ENCODE measurements at regions not wholly inside any gene's neighbourhood (a gene's known extent, or its start where the extent isn't known, plus 50 kb on each side); places are given as distances from the start of the nearest gene placed in this dataset.

- no peak overlapping the region for H3K27ac ChIP-seq (ENCODE audit: low read depth, low read length)
Observed at GRCh38 chr4:3856604-3857204, 90.5 kb downstream of the ADRA2C start.

GRCh38 chr4:3857269-3857926 lies 91.2 kb downstream of the ADRA2C start:
- 87% methylated on average over 9 of the region's 9 CpGs for WGBS
- Histone ChIP-seq H3K4me3 (ENCODE audit: low read length) (no peak overlapping the region), H3K9me3 (ENCODE audit: insufficient read depth, low read depth, low read length) (no peaks in the 10 kb centered on the region), H3K4me1 (ENCODE audit: insufficient read depth, low read length) (peaks cover 7% of the 10 kb centered on the region), H3K27me3 (ENCODE audit: insufficient read depth, low read length) (no peaks in the 10 kb centered on the region; the same call in 1 of the 2 replicates), H3K9ac (ENCODE audit: low read depth, low read length) (no peak overlapping the region), H3K36me3 (ENCODE audit: insufficient read depth, low read length) (no peaks in the 10 kb centered on the region), H3K27ac (ENCODE audit: low read depth, low read length) (no peak overlapping the region)

More at GRCh38 chr4:3856604-3857204, 90.5 kb downstream of the ADRA2C start:
- 84% methylated on average over 8 of the region's 8 CpGs for WGBS
- Histone ChIP-seq H3K27me3 (ENCODE audit: insufficient read depth, low read length) (no peaks in the 10 kb centered on the region; the same call in 1 of the 2 replicates), H3K9me3 (ENCODE audit: insufficient read depth, low read depth, low read length) (no peaks in the 10 kb centered on the region), H3K9ac (ENCODE audit: low read depth, low read length) (no peak overlapping the region), H3K36me3 (ENCODE audit: insufficient read depth, low read length) (no peaks in the 10 kb centered on the region), H3K4me3 (ENCODE audit: low read length) (no peak overlapping the region), H3K4me1 (ENCODE audit: insufficient read depth, low read length) (peaks cover 4% of the 10 kb centered on the region; the same call in 1 of the 2 replicates)

- H3K9me3 ChIP-seq (ENCODE audit: insufficient read depth, low read depth, low read length) = no peaks in the 10 kb centered on the region
- no peaks in the 10 kb centered on the region; the same call in 1 of the 2 replicates for H3K27me3 ChIP-seq (ENCODE audit: insufficient read depth, low read length)
- 82% methylated on average over 6 of the region's 6 CpGs for WGBS
- H3K9ac ChIP-seq (ENCODE audit: low read depth, low read length) = no peak overlapping the region
- H3K4me3 ChIP-seq (ENCODE audit: low read length) = no peak overlapping the region
- no peaks in the 10 kb centered on the region for H3K36me3 ChIP-seq (ENCODE audit: insufficient read depth, low read length)
- H3K27ac ChIP-seq (ENCODE audit: low read depth, low read length) = no peak overlapping the region
- peaks cover 9% of the 10 kb centered on the region for H3K4me1 ChIP-seq (ENCODE audit: insufficient read depth, low read length)
Observed at GRCh38 chr4:3858046-3858730, 92.0 kb downstream of the ADRA2C start.

GRCh38 chr4:3858765-3859388 lies 92.7 kb downstream of the ADRA2C start:
- WGBS = 85% methylated on average over 9 of the region's 9 CpGs

GRCh38 chr4:3859571-3859970 lies 93.4 kb downstream of the ADRA2C start:
- no peak overlapping the region for H3K9ac ChIP-seq (ENCODE audit: low read depth, low read length)
- WGBS = 97% methylated on average over 8 of the region's 8 CpGs
- H3K4me3 ChIP-seq (ENCODE audit: low read length) = no peak overlapping the region
- H3K36me3 ChIP-seq (ENCODE audit: insufficient read depth, low read length) = no peaks in the 10 kb centered on the region
- peaks cover 18% of the 10 kb centered on the region for H3K4me1 ChIP-seq (ENCODE audit: insufficient read depth, low read length)
- H3K27me3 ChIP-seq (ENCODE audit: insufficient read depth, low read length) = no peaks in the 10 kb centered on the region; the same call in 1 of the 2 replicates
- no peaks in the 10 kb centered on the region for H3K9me3 ChIP-seq (ENCODE audit: insufficient read depth, low read depth, low read length)
- no peak overlapping the region for H3K27ac ChIP-seq (ENCODE audit: low read depth, low read length)

More at GRCh38 chr4:3858765-3859388, 92.7 kb downstream of the ADRA2C start:
- Histone ChIP-seq H3K4me3 (ENCODE audit: low read length) (no peak overlapping the region), H3K9me3 (ENCODE audit: insufficient read depth, low read depth, low read length) (no peaks in the 10 kb centered on the region), H3K9ac (ENCODE audit: low read depth, low read length) (no peak overlapping the region), H3K27ac (ENCODE audit: low read depth, low read length) (no peak overlapping the region), H3K36me3 (ENCODE audit: insufficient read depth, low read length) (no peaks in the 10 kb centered on the region), H3K27me3 (ENCODE audit: insufficient read depth, low read length) (no peaks in the 10 kb centered on the region; the same call in 1 of the 2 replicates), H3K4me1 (ENCODE audit: insufficient read depth, low read length) (peaks cover 16% of the 10 kb centered on the region)

- Histone ChIP-seq H3K4me1 (ENCODE audit: insufficient read depth, low read length) (peaks cover 18% of the 10 kb centered on the region), H3K9ac (ENCODE audit: low read depth, low read length) (no peak overlapping the region), H3K9me3 (ENCODE audit: insufficient read depth, low read depth, low read length) (no peaks in the 10 kb centered on the region), H3K36me3 (ENCODE audit: insufficient read depth, low read length) (no peaks in the 10 kb centered on the region), H3K27me3 (ENCODE audit: insufficient read depth, low read length) (no peaks in the 10 kb centered on the region; the same call in 1 of the 2 replicates), H3K4me3 (ENCODE audit: low read length) (no peak overlapping the region), H3K27ac (ENCODE audit: low read depth, low read length) (no peak overlapping the region)
- WGBS = 88% methylated on average over 35 of the region's 35 CpGs
Observed at GRCh38 chr4:3860061-3860912, 94.1 kb downstream of the ADRA2C start.

GRCh38 chr4:3860913-3861636 lies 94.9 kb downstream of the ADRA2C start:
- WGBS = 93% methylated on average over 28 of the region's 28 CpGs
- Histone ChIP-seq H3K27ac (ENCODE audit: low read depth, low read length) (no peak overlapping the region), H3K9me3 (ENCODE audit: insufficient read depth, low read depth, low read length) (no peaks in the 10 kb centered on the region), H3K9ac (ENCODE audit: low read depth, low read length) (no peak overlapping the region), H3K4me1 (ENCODE audit: insufficient read depth, low read length) (peaks cover 18% of the 10 kb centered on the region), H3K4me3 (ENCODE audit: low read length) (no peak overlapping the region), H3K36me3 (ENCODE audit: insufficient read depth, low read length) (no peaks in the 10 kb centered on the region), H3K27me3 (ENCODE audit: insufficient read depth, low read length) (no peaks in the 10 kb centered on the region; the same call in 1 of the 2 replicates)

- no peaks in the 10 kb centered on the region for H3K9me3 ChIP-seq (ENCODE audit: insufficient read depth, low read depth, low read length)
Observed at GRCh38 chr4:3861720-3862639, 95.8 kb downstream of the ADRA2C start.

GRCh38 chr4:3862640-3863420 lies 96.6 kb downstream of the ADRA2C start:
- Histone ChIP-seq H3K36me3 (ENCODE audit: insufficient read depth, low read length) (no peaks in the 10 kb centered on the region), H3K4me1 (ENCODE audit: insufficient read depth, low read length) (peaks cover 18% of the 10 kb centered on the region), H3K9me3 (ENCODE audit: insufficient read depth, low read depth, low read length) (no peaks in the 10 kb centered on the region), H3K4me3 (ENCODE audit: low read length) (peak overlapping the region; percentile 45), H3K9ac (ENCODE audit: low read depth, low read length) (no peak overlapping the region), H3K27me3 (ENCODE audit: insufficient read depth, low read length) (no peaks in the 10 kb centered on the region), H3K27ac (ENCODE audit: low read depth, low read length) (peak overlapping the region; percentile 32)
- 21% methylated on average over 23 of the region's 23 CpGs for WGBS

More at GRCh38 chr4:3861720-3862639, 95.8 kb downstream of the ADRA2C start:
- peak overlapping the region; percentile 45 for H3K4me3 ChIP-seq (ENCODE audit: low read length)
- WGBS = 60% methylated on average over 14 of the region's 14 CpGs
- H3K4me1 ChIP-seq (ENCODE audit: insufficient read depth, low read length) = peaks cover 18% of the 10 kb centered on the region
- H3K36me3 ChIP-seq (ENCODE audit: insufficient read depth, low read length) = no peaks in the 10 kb centered on the region
- 0 out of 2 replicates have a peak overlapping the region, but pooled peaks have one; percentile 26 for H3K27ac ChIP-seq (ENCODE audit: low read depth, low read length)
- no peaks in the 10 kb centered on the region for H3K27me3 ChIP-seq (ENCODE audit: insufficient read depth, low read length)
- H3K9ac ChIP-seq (ENCODE audit: low read depth, low read length) = peak overlapping the region; percentile 21; the same call in 1 of the 2 replicates

All from HUES64 (cell line).